ENCODE measurements at regions not wholly inside any gene's neighbourhood (a gene's known extent, or its start where the extent isn't known, plus 50 kb on each side); places are given as distances from the start of the nearest gene placed in this dataset.

DNA sequence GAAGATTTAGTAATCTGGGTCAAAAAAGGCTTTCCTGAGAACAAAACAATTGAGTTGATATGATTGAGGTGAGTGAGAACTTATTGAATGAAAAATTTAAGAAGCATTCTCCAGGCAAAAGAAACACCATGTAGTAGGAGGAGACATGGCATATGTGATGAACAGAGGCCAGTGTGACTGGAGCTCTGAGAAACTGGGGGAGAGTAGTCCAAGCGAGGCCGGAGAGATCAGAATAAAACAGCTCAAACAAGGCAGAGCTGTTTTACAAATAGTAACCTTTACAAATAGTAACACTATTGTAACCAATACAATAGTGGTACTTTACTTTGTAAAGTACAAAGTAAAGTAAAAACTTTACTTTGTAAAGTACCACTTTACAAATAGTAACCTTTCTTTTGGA lies 1159.1 kb downstream of the PCDH9 start:
- DNase-seq (ENCODE audit: low spot score), result no peak
- in situ Hi-C loops (cut with MboI; ENCODE audit: low pct_unique_long_range_greater_than_20kb, low sequenced_read_pairs, unreplicated experiment), result no loop called here
- TF ChIP-seq, protein P1, sequence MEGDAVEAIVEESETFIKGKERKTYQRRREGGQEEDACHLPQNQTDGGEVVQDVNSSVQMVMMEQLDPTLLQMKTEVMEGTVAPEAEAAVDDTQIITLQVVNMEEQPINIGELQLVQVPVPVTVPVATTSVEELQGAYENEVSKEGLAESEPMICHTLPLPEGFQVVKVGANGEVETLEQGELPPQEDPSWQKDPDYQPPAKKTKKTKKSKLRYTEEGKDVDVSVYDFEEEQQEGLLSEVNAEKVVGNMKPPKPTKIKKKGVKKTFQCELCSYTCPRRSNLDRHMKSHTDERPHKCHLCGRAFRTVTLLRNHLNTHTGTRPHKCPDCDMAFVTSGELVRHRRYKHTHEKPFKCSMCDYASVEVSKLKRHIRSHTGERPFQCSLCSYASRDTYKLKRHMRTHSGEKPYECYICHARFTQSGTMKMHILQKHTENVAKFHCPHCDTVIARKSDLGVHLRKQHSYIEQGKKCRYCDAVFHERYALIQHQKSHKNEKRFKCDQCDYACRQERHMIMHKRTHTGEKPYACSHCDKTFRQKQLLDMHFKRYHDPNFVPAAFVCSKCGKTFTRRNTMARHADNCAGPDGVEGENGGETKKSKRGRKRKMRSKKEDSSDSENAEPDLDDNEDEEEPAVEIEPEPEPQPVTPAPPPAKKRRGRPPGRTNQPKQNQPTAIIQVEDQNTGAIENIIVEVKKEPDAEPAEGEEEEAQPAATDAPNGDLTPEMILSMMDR (IDR thresholded peaks at IDR 0.05; ENCODE audit: extremely low read depth, insufficient read depth, missing control alignments), result no peak

GRCh38 chr13:66069570-66069969 lies 1160.6 kb downstream of the PCDH9 start:
- DNase-seq (ENCODE audit: low spot score), result no peak
- in situ Hi-C loops (cut with MboI; ENCODE audit: low pct_unique_long_range_greater_than_20kb, low sequenced_read_pairs, unreplicated experiment), result no loop called here
- TF ChIP-seq, protein P1 (IDR thresholded peaks at IDR 0.05; ENCODE audit: extremely low read depth, insufficient read depth, missing control alignments), result no peak

DNA sequence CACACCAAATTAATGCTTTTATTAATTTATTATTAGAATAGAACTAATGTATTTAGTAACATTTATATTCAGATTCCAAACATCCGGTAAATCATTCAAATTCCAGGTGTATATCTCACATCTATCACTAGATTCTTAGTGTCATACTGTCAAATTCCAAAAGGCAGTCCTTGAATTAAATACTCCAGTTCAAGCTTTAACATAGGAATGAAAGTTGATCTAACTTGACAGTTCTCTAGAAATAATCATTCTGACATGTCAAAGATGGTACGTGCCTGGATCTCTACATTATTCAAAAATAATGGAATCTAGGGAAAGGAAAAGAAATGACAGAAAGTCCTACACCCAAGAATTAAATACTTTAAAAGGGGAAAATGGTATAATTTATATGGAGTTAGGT lies 1161.5 kb downstream of the PCDH9 start:
- in situ Hi-C loops (cut with MboI; ENCODE audit: low pct_unique_long_range_greater_than_20kb, low sequenced_read_pairs, unreplicated experiment), result no loop called here
- TF ChIP-seq, protein P1 (IDR thresholded peaks at IDR 0.05; ENCODE audit: extremely low read depth, insufficient read depth, missing control alignments), result no peak
- DNase-seq (ENCODE audit: low spot score), result no peak

DNA sequence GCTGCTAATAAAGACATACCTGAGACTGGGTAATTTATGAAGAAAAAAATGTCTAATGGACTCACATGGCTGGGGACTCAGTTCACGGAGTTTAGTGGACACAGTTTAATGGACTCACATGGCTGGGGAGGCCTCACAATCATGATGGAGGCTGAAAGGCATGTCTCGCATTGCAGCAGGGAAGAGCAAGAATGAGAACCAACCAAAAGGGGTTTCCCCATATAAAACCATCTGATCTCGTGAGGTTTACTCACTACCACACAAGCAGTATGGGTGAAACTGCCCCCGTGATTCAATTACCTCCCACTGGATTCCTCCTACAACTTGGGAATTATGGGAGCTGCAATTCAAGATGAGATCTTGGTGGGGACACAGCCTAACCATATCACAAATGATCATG lies 1181.2 kb downstream of the PCDH9 start:
- TF ChIP-seq, protein P1 (IDR thresholded peaks at IDR 0.05; ENCODE audit: extremely low read depth, insufficient read depth, missing control alignments), result no peak
- DNase-seq (ENCODE audit: low spot score), result no peak
- in situ Hi-C loops (cut with MboI; ENCODE audit: low pct_unique_long_range_greater_than_20kb, low sequenced_read_pairs, unreplicated experiment), result no loop called here

DNA sequence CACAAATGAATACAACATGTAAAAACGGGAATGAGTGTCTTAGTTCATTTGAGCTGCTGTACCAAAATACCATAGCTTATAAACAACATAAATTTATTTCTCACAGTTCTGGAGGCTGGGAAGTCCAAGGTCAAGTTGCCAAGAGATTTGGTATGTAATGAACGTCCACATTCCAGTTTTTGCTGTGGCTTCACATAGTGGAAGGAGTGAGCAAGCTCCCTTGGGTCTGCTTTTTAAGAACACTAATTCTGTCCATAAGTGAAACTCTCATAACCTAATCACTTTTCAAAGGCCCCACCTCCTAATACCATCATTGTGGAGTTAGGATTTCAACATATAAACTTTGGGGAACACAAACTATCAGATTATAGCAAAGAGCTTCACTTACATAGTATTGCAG lies 1189.6 kb downstream of the PCDH9 start:
- in situ Hi-C loops (cut with MboI; ENCODE audit: low pct_unique_long_range_greater_than_20kb, low sequenced_read_pairs, unreplicated experiment), result no loop called here
- DNase-seq (ENCODE audit: low spot score), result no peak
- TF ChIP-seq, protein P1 (IDR thresholded peaks at IDR 0.05; ENCODE audit: extremely low read depth, insufficient read depth, missing control alignments), result no peak

GRCh38 chr13:66037096-66037495 lies 1193.0 kb downstream of the PCDH9 start:
- TF ChIP-seq, protein P1 (IDR thresholded peaks at IDR 0.05; ENCODE audit: extremely low read depth, insufficient read depth, missing control alignments), result no peak
- no peak for DNase-seq (ENCODE audit: low spot score)
- in situ Hi-C loops (cut with MboI; ENCODE audit: low pct_unique_long_range_greater_than_20kb, low sequenced_read_pairs, unreplicated experiment), result no loop called here

- TF ChIP-seq, protein P1 (IDR thresholded peaks at IDR 0.05; ENCODE audit: extremely low read depth, insufficient read depth, missing control alignments), result no peak
- in situ Hi-C loops (cut with MboI; ENCODE audit: low pct_unique_long_range_greater_than_20kb, low sequenced_read_pairs, unreplicated experiment), result no loop called here
- no peak for DNase-seq (ENCODE audit: low spot score)
Measured at GRCh38 chr13:66036636-66037035, 1193.5 kb downstream of the PCDH9 start.

Data from GM13977 (cell line).